ENCODE measurements at regions not wholly inside any gene's neighbourhood (a gene's known extent, or its start where the extent isn't known, plus 50 kb on each side); places are given as distances from the start of the nearest gene placed in this dataset.
A peak's percentile ranks its signal among the peaks of the same experiment; 100 is the strongest.
"Not testable (repeated sequence)": the region's sequence is repeated elsewhere in the genome, so short reads cannot be mapped to it uniquely, and the experiment has no call there.

DNA sequence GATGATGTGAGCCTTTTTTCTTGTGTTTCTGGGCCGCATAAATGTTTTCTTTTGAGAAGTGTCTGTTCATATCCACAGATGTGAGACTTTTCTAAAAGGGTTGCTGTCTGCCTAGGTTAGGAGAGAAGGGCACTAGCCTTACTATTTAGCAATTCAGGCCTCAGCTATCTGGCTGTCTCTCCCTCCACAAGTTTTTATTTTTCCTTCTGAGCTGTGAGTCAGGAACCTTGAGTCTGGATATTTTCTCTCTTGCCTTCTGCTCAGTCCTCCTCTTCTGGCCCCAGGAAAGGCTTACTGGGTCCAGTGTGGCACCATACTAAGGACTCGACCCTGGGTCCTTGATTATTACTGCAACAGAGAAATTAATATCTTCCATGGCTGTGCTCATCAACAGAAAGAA, 187.6 kb downstream of the CSNK1G3 start:
- no peaks in the 10 kb centered on the region for H3K4me1 ChIP-seq (ENCODE audit: insufficient read depth, low read length, poor library complexity, severe bottlenecking)
- H3K36me3 ChIP-seq (ENCODE audit: insufficient read depth, low read length, poor library complexity, severe bottlenecking): no peaks in the 10 kb centered on the region
- no peaks in the 10 kb centered on the region for H3K27me3 ChIP-seq (replicated peaks; ENCODE audit: insufficient read depth, low read depth, low read length, poor library complexity)
- no peak for DNase-seq (ENCODE audit: low spot score)
- no peak for TF ChIP-seq EZH2 (IDR thresholded peaks at IDR 0.05; ENCODE audit: borderline replicate concordance, low read depth, low read length, poor library complexity, severe bottlenecking)
- no peak for TF ChIP-seq CTCF (conservative IDR thresholded peaks at IDR 0.05; ENCODE audit: low read depth, low read length)
- no TSS peak for BruUV-seq (replicated peaks)
- intact Hi-C loops (cut with micrococcal nuclease; ENCODE audit: unreplicated experiment): no loop called here
- no peak overlapping the region for H3K27ac ChIP-seq (ENCODE audit: low read depth, low read length, poor library complexity, severe bottlenecking)
- POLR2A ChIA-PET (ENCODE audit: low non-redundant PET): no interaction called here
- no peak overlapping the region for H3K4me3 ChIP-seq (ENCODE audit: low read depth, low read length, poor library complexity, severe bottlenecking)
- no peaks in the 10 kb centered on the region for H3K9me3 ChIP-seq (ENCODE audit: low read depth, low read length, poor library complexity, severe bottlenecking)
- CTCF ChIA-PET: no interaction called here

GRCh38 chr5:123698937-123699336, 187.0 kb downstream of the CSNK1G3 start:
- POLR2A ChIA-PET (ENCODE audit: low non-redundant PET): not testable (repeated sequence)

DNA sequence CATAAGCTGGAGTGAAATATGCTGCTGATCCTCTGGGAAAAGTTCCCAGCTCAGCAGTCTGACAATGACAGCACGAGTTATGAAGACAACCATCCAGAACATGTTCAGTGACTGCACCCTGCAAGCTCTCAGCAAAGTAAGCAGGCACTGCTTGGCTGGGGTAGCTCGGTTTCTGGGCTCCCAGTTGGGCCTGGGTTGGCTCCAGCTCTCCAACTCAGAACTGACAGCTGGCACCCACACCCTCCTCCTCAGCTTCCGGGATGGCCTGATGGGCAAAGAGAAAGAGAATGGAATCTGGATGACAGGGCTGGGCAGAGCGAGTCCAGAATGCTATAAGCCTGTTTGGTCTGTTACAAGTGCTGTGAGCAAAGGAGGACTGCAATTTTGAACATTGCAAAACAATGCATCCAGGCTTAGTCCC, 185.0 kb downstream of the CSNK1G3 start:
- ChIA-PET CTCF (no interaction called here), POLR2A (ENCODE audit: low non-redundant PET) (no interaction called here)
- H3K36me3 ChIP-seq (ENCODE audit: insufficient read depth, low read length, poor library complexity, severe bottlenecking): no peaks in the 10 kb centered on the region
- BruUV-seq (replicated peaks): no TSS peak
- no peaks in the 10 kb centered on the region for H3K27me3 ChIP-seq (replicated peaks; ENCODE audit: insufficient read depth, low read depth, low read length, poor library complexity)
- no peak overlapping the region for H3K27ac ChIP-seq (ENCODE audit: low read depth, low read length, poor library complexity, severe bottlenecking)
- no peaks in the 10 kb centered on the region for H3K4me1 ChIP-seq (ENCODE audit: insufficient read depth, low read length, poor library complexity, severe bottlenecking)
- TF ChIP-seq CTCF (conservative IDR thresholded peaks at IDR 0.05; ENCODE audit: low read depth, low read length) (no peak), EZH2 (IDR thresholded peaks at IDR 0.05; ENCODE audit: borderline replicate concordance, low read depth, low read length, poor library complexity, severe bottlenecking) (no peak)
- peak; percentile 27 for DNase-seq (ENCODE audit: low spot score)
- H3K4me3 ChIP-seq (ENCODE audit: low read depth, low read length, poor library complexity, severe bottlenecking): no peak overlapping the region
- no peaks in the 10 kb centered on the region for H3K9me3 ChIP-seq (ENCODE audit: low read depth, low read length, poor library complexity, severe bottlenecking)
- intact Hi-C loops (cut with micrococcal nuclease; ENCODE audit: unreplicated experiment): no loop called here

More at GRCh38 chr5:123698937-123699336, 187.0 kb downstream of the CSNK1G3 start:
- H3K27me3 ChIP-seq (replicated peaks; ENCODE audit: insufficient read depth, low read depth, low read length, poor library complexity); intact Hi-C loops (cut with micrococcal nuclease; ENCODE audit: unreplicated experiment); CTCF ChIA-PET; BruUV-seq (replicated peaks); H3K36me3 ChIP-seq (ENCODE audit: insufficient read depth, low read length, poor library complexity, severe bottlenecking); H3K4me3 ChIP-seq (ENCODE audit: low read depth, low read length, poor library complexity, severe bottlenecking); H3K27ac ChIP-seq (ENCODE audit: low read depth, low read length, poor library complexity, severe bottlenecking); H3K9me3 ChIP-seq (ENCODE audit: low read depth, low read length, poor library complexity, severe bottlenecking); DNase-seq (ENCODE audit: low spot score); H3K4me1 ChIP-seq (ENCODE audit: insufficient read depth, low read length, poor library complexity, severe bottlenecking): not testable (repeated sequence)

- Histone ChIP-seq H3K27ac (ENCODE audit: low read depth, low read length, poor library complexity, severe bottlenecking) (no peak overlapping the region), H3K4me1 (ENCODE audit: insufficient read depth, low read length, poor library complexity, severe bottlenecking) (no peaks in the 10 kb centered on the region), H3K36me3 (ENCODE audit: insufficient read depth, low read length, poor library complexity, severe bottlenecking) (no peaks in the 10 kb centered on the region), H3K9me3 (ENCODE audit: low read depth, low read length, poor library complexity, severe bottlenecking) (peaks cover 3% of the 10 kb centered on the region), H3K27me3 (replicated peaks; ENCODE audit: insufficient read depth, low read depth, low read length, poor library complexity) (no peaks in the 10 kb centered on the region), H3K4me3 (ENCODE audit: low read depth, low read length, poor library complexity, severe bottlenecking) (no peak overlapping the region)
- intact Hi-C loops (cut with micrococcal nuclease; ENCODE audit: unreplicated experiment): no loop called here
- no TSS peak for BruUV-seq (replicated peaks)
- no peak for DNase-seq (ENCODE audit: low spot score)
- ChIA-PET POLR2A (ENCODE audit: low non-redundant PET) (no interaction called here), CTCF (no interaction called here)
- TF ChIP-seq EZH2 (IDR thresholded peaks at IDR 0.05; ENCODE audit: borderline replicate concordance, low read depth, low read length, poor library complexity, severe bottlenecking): no peak
- no peak for TF ChIP-seq CTCF (conservative IDR thresholded peaks at IDR 0.05; ENCODE audit: low read depth, low read length)
Observed at GRCh38 chr5:123690821-123691220, 178.8 kb downstream of the CSNK1G3 start.
